HuH-7 (cell line): ENCODE measurements at regions not wholly inside any gene's neighbourhood (a gene's known extent, or its start where the extent isn't known, plus 50 kb on each side); places are given as distances from the start of the nearest gene placed in this dataset.

Experiments
- DNase-seq: peaks from one replicate; pipeline ENCODE4 v3.0.0; 2011; ENCODE audit warnings: low spot score

- no peak for DNase-seq
Observed at GRCh38 chr14:71362920-71363584, 455.8 kb downstream of the PCNX1 start.

- no peak for DNase-seq
Observed at GRCh38 chr14:71363946-71364925, 457.0 kb downstream of the PCNX1 start.

GRCh38 chr14:71365361-71365760 lies 458.1 kb downstream of the PCNX1 start:
- no peak for DNase-seq

GRCh38 chr14:71366861-71367260 lies 459.6 kb downstream of the PCNX1 start:
- no peak for DNase-seq

GRCh38 chr14:71371711-71372396 lies 464.6 kb downstream of the PCNX1 start:
- DNase-seq: no peak

GRCh38 chr14:71372411-71372838 lies 465.2 kb downstream of the PCNX1 start:
- peak; percentile 48 for DNase-seq

- no peak for DNase-seq
Observed at GRCh38 chr14:71373773-71374172, 466.5 kb downstream of the PCNX1 start.

- DNase-seq: no peak
Observed at GRCh38 chr14:71374989-71375388, 467.7 kb downstream of the PCNX1 start.

- no peak for DNase-seq
Observed at GRCh38 chr14:71377099-71377498, 469.8 kb downstream of the PCNX1 start.

GRCh38 chr14:71380271-71380670 lies 473.0 kb downstream of the PCNX1 start:
- DNase-seq: no peak

- no peak for DNase-seq
Observed at GRCh38 chr14:71381814-71382213, 474.6 kb downstream of the PCNX1 start.

GRCh38 chr14:71382315-71382714 lies 475.1 kb downstream of the PCNX1 start:
- no peak for DNase-seq

GRCh38 chr14:71383510-71383909 lies 476.3 kb downstream of the PCNX1 start:
- DNase-seq: no peak

- DNase-seq: no peak
Observed at GRCh38 chr14:71384007-71384845, 477.0 kb downstream of the PCNX1 start.

- no peak for DNase-seq
Observed at GRCh38 chr14:71387753-71388152, 480.5 kb downstream of the PCNX1 start.

- DNase-seq: no peak
Observed at GRCh38 chr14:71388336-71388735, 481.1 kb downstream of the PCNX1 start.

GRCh38 chr14:71388862-71389261 lies 481.6 kb downstream of the PCNX1 start:
- DNase-seq: no peak

- DNase-seq: no peak
Observed at GRCh38 chr14:71394386-71394785, 487.1 kb downstream of the PCNX1 start.

- DNase-seq: no peak
Observed at GRCh38 chr14:71395151-71395604, 487.9 kb downstream of the PCNX1 start.

GRCh38 chr14:71395636-71396035 lies 488.4 kb downstream of the PCNX1 start:
- DNase-seq: no peak

- DNase-seq: no peak
Observed at GRCh38 chr14:71396050-71396677, 488.9 kb downstream of the PCNX1 start.
